Activated T-cell treated with anti-CD3 and anti-CD28 coated beads for 1 hour (primary cell): ENCODE measurements at regions not wholly inside any gene's neighbourhood (a gene's known extent, or its start where the extent isn't known, plus 50 kb on each side); places are given as distances from the start of the nearest gene placed in this dataset.
"Not testable (repeated sequence)": the region's sequence is repeated elsewhere in the genome, so short reads cannot be mapped to it uniquely, and the experiment has no call there.

Source experiments
- DNase-seq: peaks from one replicate; pipeline ENCODE4 v3.0.0-alpha.2; 2020; ENCODE audit warnings: low read depth

GRCh38 chr2:3036432-3037125 lies 341.0 kb downstream of the EIPR1 start:
- DNase-seq, result no peak

GRCh38 chr2:3035385-3036050 lies 342.1 kb downstream of the EIPR1 start:
- DNase-seq, result no peak

GRCh38 chr2:3034856-3035255 lies 342.8 kb downstream of the EIPR1 start:
- DNase-seq, result no peak

GRCh38 chr2:3034396-3034795 lies 343.2 kb downstream of the EIPR1 start:
- DNase-seq, result no peak

- no peak for DNase-seq
These were observed 344.3 kb downstream of the EIPR1 start for GRCh38 chr2:3033315-3033714.

GRCh38 chr2:3030791-3031190 lies 346.8 kb downstream of the EIPR1 start:
- DNase-seq, result not testable (repeated sequence)

- DNase-seq, result no peak
These were observed 351.6 kb downstream of the EIPR1 start for GRCh38 chr2:3025984-3026383.

- no peak for DNase-seq
These were observed 352.4 kb downstream of the EIPR1 start for GRCh38 chr2:3025261-3025660.

- DNase-seq, result no peak
These were observed 353.1 kb downstream of the EIPR1 start for GRCh38 chr2:3024401-3024935.

- no peak for DNase-seq
These were observed 354.1 kb downstream of the EIPR1 start for GRCh38 chr2:3023531-3023930.

GRCh38 chr2:3022841-3023372 lies 354.7 kb downstream of the EIPR1 start:
- DNase-seq, result no peak

- DNase-seq, result no peak
These were observed 355.9 kb downstream of the EIPR1 start for GRCh38 chr2:3021720-3022119.

- no peak for DNase-seq
These were observed 367.6 kb downstream of the EIPR1 start for GRCh38 chr2:3010001-3010400.

- DNase-seq, result no peak
These were observed 368.1 kb downstream of the EIPR1 start for GRCh38 chr2:3009483-3009882.

GRCh38 chr2:3009005-3009404 lies 368.6 kb downstream of the EIPR1 start:
- DNase-seq, result no peak

GRCh38 chr2:3008561-3008960 lies 369.1 kb downstream of the EIPR1 start:
- no peak for DNase-seq

- DNase-seq, result no peak
These were observed 370.5 kb downstream of the EIPR1 start for GRCh38 chr2:3007135-3007534.

- DNase-seq, result no peak
These were observed 371.6 kb downstream of the EIPR1 start for GRCh38 chr2:3005859-3006501.

GRCh38 chr2:3001615-3002560 lies 375.7 kb downstream of the EIPR1 start:
- DNase-seq, result no peak

- DNase-seq, result no peak
These were observed 376.6 kb downstream of the EIPR1 start for GRCh38 chr2:3000968-3001367.

- no peak for DNase-seq
These were observed 377.5 kb downstream of the EIPR1 start for GRCh38 chr2:3000125-3000524.

- no peak for DNase-seq
These were observed 378.6 kb downstream of the EIPR1 start for GRCh38 chr2:2998971-2999370.
